IMR-90 (cell line): ENCODE measurements at regions not wholly inside any gene's neighbourhood (a gene's known extent, or its start where the extent isn't known, plus 50 kb on each side); places are given as distances from the start of the nearest gene placed in this dataset.

ENCODE experiments used
- ATAC-seq: fragments of 200-7000 bp; cut with Tn5 transposase; 2 replicates; pipeline ENCODE4 v1.9.1; 2020; ENCODE audit warnings: low read depth, mild to moderate bottlenecking, moderate library complexity
- BruUV-seq: library from RNA; stranded (reverse); fragments of 400-500 nt; replicated peaks from 2 replicates; lab custom pipeline; 2021; lab: Mats Ljungman, UMichigan
- CTCF ChIA-PET: fragments of 300-600 bp; formaldehyde crosslinking; extraction: SDS; loops from one replicate; lab custom pipeline; 2021; ENCODE audit warnings: antibody characterized with exemption; lab: Yijun Ruan, JAX
- POLR2A ChIA-PET: fragments of 300-600 bp; sonication (Branson Sonifier 250); formaldehyde crosslinking; loops from one replicate; lab custom pipeline; 2022; ENCODE audit warnings: antibody characterized with exemption; ENCODE audit not compliant: unreplicated experiment; lab: Charles Lee
- DNase-seq: peaks from one replicate; pipeline ENCODE4 v3.0.0; 2013
- H2AFZ ChIP-seq: replicated peaks from 2 replicates; pipeline ENCODE3; 2013; ENCODE audit warnings: low read length, mild to moderate bottlenecking; ENCODE audit not compliant: poor library complexity
- H2AK5ac ChIP-seq: 2 replicates; pipeline ENCODE4 v1.6.1; 2013; ENCODE audit warnings: low read depth, low read length, inconsistent platforms
- H2AK9ac ChIP-seq: replicated peaks from 2 replicates; pipeline ENCODE3; 2013; ENCODE audit warnings: mild to moderate bottlenecking, low read depth, low read length, moderate library complexity; ENCODE audit not compliant: poor library complexity
- H2BK120ac ChIP-seq: 2 replicates; pipeline ENCODE4 v1.6.1; 2013; ENCODE audit warnings: low read depth, low read length, inconsistent platforms
- H2BK15ac ChIP-seq: 3 replicates; pipeline ENCODE4 v1.6.1; 2013; ENCODE audit warnings: low read depth, low read length, inconsistent platforms
- H2BK20ac ChIP-seq: 2 replicates; pipeline ENCODE4 v1.6.1; 2013; ENCODE audit warnings: low read depth, mild to moderate bottlenecking, inconsistent platforms, low read length, moderate library complexity
- H2BK5ac ChIP-seq: 2 replicates; pipeline ENCODE4 v1.6.1; 2013; ENCODE audit warnings: mild to moderate bottlenecking, low read depth, low read length, inconsistent platforms; ENCODE audit not compliant: poor library complexity, severe bottlenecking
- H3K14ac ChIP-seq: replicated peaks from 2 replicates; pipeline ENCODE4 v1.6.1; 2013; ENCODE audit warnings: low read depth, low read length, inconsistent platforms
- H3K18ac ChIP-seq: 2 replicates; pipeline ENCODE4 v1.6.1; 2013; ENCODE audit warnings: low read depth, low read length, control low read depth
- H3K23ac ChIP-seq: 2 replicates; pipeline ENCODE4 v1.6.1; 2013; ENCODE audit warnings: low read depth, low read length, inconsistent platforms
- H3K27ac ChIP-seq: 2 replicates; pipeline ENCODE4 v1.5.1; 2013; ENCODE audit warnings: mild to moderate bottlenecking, control low read depth, low read length; ENCODE audit not compliant: insufficient read depth
- H3K27me3 ChIP-seq: 2 replicates; pipeline ENCODE4 v1.6.1; 2013; ENCODE audit warnings: low read length; ENCODE audit not compliant: control insufficient read depth, insufficient read depth
- H3K36me3 ChIP-seq: 2 replicates; pipeline ENCODE4 v1.6.1; 2013; ENCODE audit warnings: low read length, mixed read lengths; ENCODE audit not compliant: control insufficient read depth, insufficient read depth
- H3K4ac ChIP-seq: 2 replicates; pipeline ENCODE4 v1.6.1; 2013; ENCODE audit warnings: low read depth, low read length, inconsistent platforms
- H3K4me1 ChIP-seq: 2 replicates; pipeline ENCODE4 v1.6.1; 2013; ENCODE audit warnings: low read length, mixed read lengths; ENCODE audit not compliant: control insufficient read depth, insufficient read depth
- H3K4me2 ChIP-seq: 2 replicates; pipeline ENCODE4 v1.6.1; 2013; ENCODE audit warnings: low read depth, mild to moderate bottlenecking, control low read depth, low read length, moderate library complexity
- H3K4me3 ChIP-seq: 2 replicates; pipeline ENCODE4 v1.5.1; 2013; ENCODE audit warnings: low read depth, mild to moderate bottlenecking, control low read depth, low read length, moderate library complexity; ENCODE audit not compliant: insufficient read depth
- H3K56ac ChIP-seq: 2 replicates; pipeline ENCODE4 v1.6.1; 2013; ENCODE audit warnings: low read length, inconsistent platforms; ENCODE audit not compliant: insufficient read depth; ENCODE audit errors: extremely low read depth
- H3K79me1 ChIP-seq, 2 experiments: 2 replicates each; pipeline ENCODE4 v1.6.1; 2013; ENCODE audit warnings: low read length in 2 of 2, inconsistent platforms in 1 of 2, low read depth in 1 of 2
- H3K9ac ChIP-seq: 2 replicates; pipeline ENCODE4 v1.6.1; 2013; ENCODE audit warnings: low read depth, low read length, control low read depth
- H3K9me1 ChIP-seq: 2 replicates; pipeline ENCODE4 v1.6.1; 2013; ENCODE audit warnings: low read length, inconsistent platforms; ENCODE audit not compliant: insufficient read depth
- H3K9me3 ChIP-seq: 2 replicates; pipeline ENCODE4 v1.6.1; 2013; ENCODE audit warnings: low read length; ENCODE audit not compliant: control insufficient read depth, insufficient read depth
- H4K20me1 ChIP-seq: 2 replicates; pipeline ENCODE4 v1.6.1; 2013; ENCODE audit warnings: low read length, inconsistent platforms; ENCODE audit not compliant: insufficient read depth
- H4K5ac ChIP-seq: 2 replicates; pipeline ENCODE4 v1.6.1; 2013; ENCODE audit warnings: mild to moderate bottlenecking, low read depth, low read length, control low read depth
- H4K8ac ChIP-seq, 2 experiments: 2 replicates each; pipeline ENCODE4 v1.6.1; 2013; ENCODE audit warnings: low read depth in 2 of 2, low read length in 2 of 2, control low read depth in 1 of 2, inconsistent platforms in 1 of 2
- H4K91ac ChIP-seq: 2 replicates; pipeline ENCODE4 v1.6.1; 2013; ENCODE audit warnings: low read depth, low read length, inconsistent platforms; ENCODE audit not compliant: insufficient read depth
- BHLHE40 ChIP-seq: fragments of 150-350 bp; IDR thresholded peaks from 2 replicates; pipeline ENCODE4 v1.6.1; 2016; ENCODE audit warnings: mild to moderate bottlenecking, low read depth, low read length
- CHD1 ChIP-seq: IDR thresholded peaks from 2 replicates; pipeline ENCODE4 v1.6.1; 2012; ENCODE audit warnings: low read depth, low read length, improper control_type of control experiment
- CTCF ChIP-seq: conservative IDR thresholded peaks from 2 replicates; pipeline ENCODE4 v1.5.1; 2012; ENCODE audit warnings: mild to moderate bottlenecking, low read depth, low read length, improper control_type of control experiment
- FOS ChIP-seq: fragments of 150-350 bp; IDR thresholded peaks from 2 replicates; pipeline ENCODE4 v1.6.1; 2016; ENCODE audit warnings: low read depth, low read length
- MAFK ChIP-seq: IDR thresholded peaks from 2 replicates; pipeline ENCODE4 v1.6.1; 2012; ENCODE audit warnings: low read depth, low read length, improper control_type of control experiment
- MAZ ChIP-seq: IDR thresholded peaks from 2 replicates; pipeline ENCODE4 v1.6.1; 2012; ENCODE audit warnings: low read depth, mild to moderate bottlenecking, low read length, improper control_type of control experiment, moderate library complexity, borderline replicate concordance
- MXI1 ChIP-seq: IDR thresholded peaks from 2 replicates; pipeline ENCODE4 v1.6.1; 2012; ENCODE audit warnings: low read depth, mild to moderate bottlenecking, low read length, moderate library complexity, borderline replicate concordance
- dilution Hi-C: fragments of 300-500 bp; cut with HindIII; formaldehyde crosslinking; loops from one replicate; pipeline ENCODE4 v1.14.3; 2018; ENCODE audit warnings: low sequenced_read_pairs; ENCODE audit not compliant: unreplicated experiment
- in situ Hi-C: fragments of 300-500 bp; cut with MboI; formaldehyde crosslinking; loops from 3 replicates; pipeline ENCODE4 v1.14.3; 2019; ENCODE audit warnings: low sequenced_read_pairs, inconsistent platforms, mixed read lengths
- intact Hi-C: fragments of 100-400 bp; cut with micrococcal nuclease; formaldehyde crosslinking; loops from 2 replicates; pipeline ENCODE4 v1.10.0; 2022
- TF ChIP-seq, protein P1 (sequence below): fragments of 150-350 bp; IDR thresholded peaks from 2 replicates; pipeline ENCODE4 v1.6.1; 2017; ENCODE audit warnings: mild to moderate bottlenecking, antibody characterized with exemption, low read length, low read depth

DNA sequence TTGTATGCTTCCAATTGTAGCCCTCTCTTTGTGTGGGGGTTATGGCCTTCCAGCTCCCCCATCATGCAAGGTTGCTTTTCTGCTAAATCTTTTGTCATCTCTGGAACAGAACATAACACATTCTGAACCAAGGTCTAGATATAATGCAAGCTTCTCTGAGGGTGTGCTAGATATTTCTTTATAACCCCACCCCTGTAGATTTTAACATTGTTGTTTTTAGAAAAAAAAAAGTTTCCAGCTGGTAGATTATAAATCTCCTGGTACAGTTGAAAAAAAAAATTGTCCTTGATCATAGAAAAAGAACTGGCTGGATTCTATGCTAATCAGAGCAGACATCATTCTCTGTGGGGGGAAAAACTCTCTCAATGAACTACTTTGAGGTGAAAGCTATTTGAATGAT is 363.3 kb downstream of the METTL15 start:
- DNase-seq (no peak), ATAC-seq (no peak)
- intact Hi-C loops = no loop called here
- Histone ChIP-seq H3K9me3 (no peaks in the 10 kb centered on the region), H2AK5ac (no peak overlapping the region), H4K91ac (no peak overlapping the region), H3K36me3 (no peaks in the 10 kb centered on the region), H2BK15ac (no peak overlapping the region), H3K18ac (no peak overlapping the region), H3K14ac (no peak overlapping the region), H3K4me3 (no peak overlapping the region), H2AFZ (no peak overlapping the region), H3K27ac (no peak overlapping the region), H3K4ac (no peak overlapping the region), H3K9me1 (0 out of 2 replicates have a peak, but pooled peaks cover under 1% of the 10 kb centered on the region), H4K8ac (no peak overlapping the region), H3K4me2 (no peak overlapping the region), H2BK120ac (no peak overlapping the region), H3K9ac (no peak overlapping the region), H3K79me1 (peaks cover 0 to under 1% of the 10 kb centered on the region in 2 experiments; a peak in 3 of 4 replicates), H3K56ac (no peak overlapping the region), H2BK20ac (no peak overlapping the region), H3K23ac (no peak overlapping the region), H3K27me3 (no peaks in the 10 kb centered on the region), H3K4me1 (peaks cover 4% of the 10 kb centered on the region; the same call in 1 of the 2 replicates), H2AK9ac (no peak overlapping the region), H4K20me1 (no peaks in the 10 kb centered on the region), H2BK5ac (no peak overlapping the region), H4K5ac (no peak overlapping the region)
- dilution Hi-C loops = no loop called here
- no TSS peak for BruUV-seq
- in situ Hi-C loops = no loop called here
- POLR2A ChIA-PET = no interaction called here
- CTCF ChIA-PET = no interaction called here
- no peak for TF ChIP-seq CTCF
- no peak for TF ChIP-seq MAZ
- no peak for TF ChIP-seq BHLHE40
- TF ChIP-seq, protein P1, sequence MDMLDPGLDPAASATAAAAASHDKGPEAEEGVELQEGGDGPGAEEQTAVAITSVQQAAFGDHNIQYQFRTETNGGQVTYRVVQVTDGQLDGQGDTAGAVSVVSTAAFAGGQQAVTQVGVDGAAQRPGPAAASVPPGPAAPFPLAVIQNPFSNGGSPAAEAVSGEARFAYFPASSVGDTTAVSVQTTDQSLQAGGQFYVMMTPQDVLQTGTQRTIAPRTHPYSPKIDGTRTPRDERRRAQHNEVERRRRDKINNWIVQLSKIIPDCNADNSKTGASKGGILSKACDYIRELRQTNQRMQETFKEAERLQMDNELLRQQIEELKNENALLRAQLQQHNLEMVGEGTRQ = no peak
- TF ChIP-seq MXI1 = no peak
- TF ChIP-seq CHD1 = no peak
- no peak for TF ChIP-seq MAFK
- no peak for TF ChIP-seq FOS
